ENCODE measurements at regions not wholly inside any gene's neighbourhood (a gene's known extent, or its start where the extent isn't known, plus 50 kb on each side); places are given as distances from the start of the nearest gene placed in this dataset.

GRCh38 chr7:46205478-46205877 lies 284.4 kb upstream of the IGFBP3 start:
- TF ChIP-seq POLR2A (IDR thresholded peaks at IDR 0.05; ENCODE audit: low read depth, low read length), result no peak
- no peak for TF ChIP-seq POLR2AphosphoS5 (IDR thresholded peaks at IDR 0.05; ENCODE audit: low read depth, low read length)
- TF ChIP-seq POU2F2 (IDR thresholded peaks at IDR 0.05; ENCODE audit: low read depth, low read length), result no peak
- no peak for TF ChIP-seq TAF1 (IDR thresholded peaks at IDR 0.05; ENCODE audit: low read depth, low read length)
- TF ChIP-seq PAX5 (IDR thresholded peaks at IDR 0.05; ENCODE audit: insufficient read depth, low read length, severe bottlenecking), result no peak
